Spleen (tissue), 11 donors: ENCODE measurements at regions not wholly inside any gene's neighbourhood (a gene's known extent, or its start where the extent isn't known, plus 50 kb on each side); places are given as distances from the start of the nearest gene placed in this dataset.

Experiments used
- DNase-seq: peaks from one replicate; pipeline ENCODE4 v3.0.0-alpha.2; 2020
- H3K27ac ChIP-seq, 8 donors: fragments of 200-600 bp; sonication (generic) in 7 of 8; 1 replicate in 4 of 8; 2 replicates in 4 of 8; pipeline versions ENCODE4 v1.5.0 to v1.8.0; 2016 to 2021; ENCODE audit warnings: inconsistent platforms in 4 of 8, mild to moderate bottlenecking in 4 of 8, moderate library complexity in 1 of 8
- H3K27me3 ChIP-seq, 7 donors: fragments of 200-600 bp; sonication (generic) in 6 of 7; replicated peaks in 1 of 7; 1 replicate in 4 of 7; 2 replicates in 3 of 7; pipeline versions ENCODE4 v1.5.0 to v1.8.0; 2016 to 2021; ENCODE audit warnings: inconsistent platforms in 3 of 7, mild to moderate bottlenecking in 1 of 7
- H3K36me3 ChIP-seq, 6 donors: fragments of 200-600 bp; sonication (generic) in 5 of 6; 1 replicate in 4 of 6; 2 replicates in 2 of 6; pipeline versions ENCODE4 v1.5.0 to v1.8.0; 2016 to 2021; ENCODE audit warnings: inconsistent platforms in 2 of 6
- H3K4me1 ChIP-seq, 6 donors: fragments of 200-600 bp; sonication (generic) in 5 of 6; 1 replicate in 3 of 6; 2 replicates in 3 of 6; pipeline versions ENCODE4 v1.5.0 to v1.8.0; 2016 to 2021; ENCODE audit warnings: inconsistent platforms in 3 of 6
- H3K4me3 ChIP-seq, 8 donors: fragments of 200-600 bp; sonication (generic) in 7 of 8; 1 replicate in 4 of 8; 2 replicates in 4 of 8; pipeline versions ENCODE4 v1.5.0 to v1.8.0; 2016 to 2021; ENCODE audit warnings: inconsistent platforms in 4 of 8, mild to moderate bottlenecking in 4 of 8, moderate library complexity in 2 of 8
- H3K9me3 ChIP-seq, 8 donors: fragments of 200-600 bp; sonication (generic) in 7 of 8; 1 replicate in 4 of 8; 2 replicates in 4 of 8; pipeline versions ENCODE4 v1.5.0 to v1.8.0; 2016 to 2021; ENCODE audit warnings: inconsistent platforms in 4 of 8
- CTCF ChIP-seq, 11 experiments: fragments of 200-600 bp in 7 of 11; fragments of 450-650 bp in 4 of 11; sonication (generic) in 4 of 11; IDR thresholded peaks in 8 of 11; conservative IDR thresholded peaks in 3 of 11; 1 replicate in 7 of 11; 2 replicates in 4 of 11; pipeline versions ENCODE4 v1.4.0 to v1.8.0; 2016 to 2021; ENCODE audit warnings: antibody characterized with exemption in 11 of 11, inconsistent platforms in 4 of 11, mild to moderate bottlenecking in 1 of 11
- POLR2A ChIP-seq, 3 donors: fragments of 450-650 bp; IDR thresholded peaks; one replicate each; pipeline ENCODE4 v1.5.1; 2017; ENCODE audit warnings: antibody characterized with exemption in 3 of 3, mild to moderate bottlenecking in 1 of 3
- POLR2AphosphoS5 ChIP-seq, 3 donors: sonication (generic); formaldehyde crosslinking; IDR thresholded peaks; one replicate each; pipeline ENCODE4 v1.5.1; 2017; ENCODE audit warnings: antibody characterized with exemption in 3 of 3
- whole genome bisulfite sequencing, 5 donors: extraction: QIAGEN DNeasy Blood & Tissue Kit in 3 of 5; methylation state at CpG; one replicate each; pipeline versions ENCODE4 v1.1.5 to v1.1.7; 2013 to 2018; 5-methylcytosine and 5-hydroxymethylcytosine counted together
- intact Hi-C: fragments of 100-400 bp; cut with DNase I; formaldehyde crosslinking; loops from one replicate; pipeline ENCODE4 v1.15.0; 2023; ENCODE audit warnings: low total_unique reads
- donor health status: healthy with polysubstance abuse.
- donor health status: DM: no; HTN: no; CAD: no; lungs with moderate emphysema.
- donor health status: DM: no; HTN: no; CAD: no.
- donor health status: Bipolar disorder and iron deficiency.
- donor health status: healthy.
- donor health status: DM: no; HTN: no; CAD: no.
- donor health status: DM: yes; HTN: yes; CAD: no.

GRCh38 chr12:114993165-114993564 is 309.2 kb upstream of the TBX3 start:
- no peak for DNase-seq
- H3K9me3 ChIP-seq: peaks cover 0 to 20% (median 11%) of the 10 kb centered on the region in 8 donors
- H3K4me3 ChIP-seq: no peak overlapping the region
- H3K27me3 ChIP-seq: no peaks in the 10 kb centered on the region
- WGBS, 5 donors: 71 to 78% (median 75%) methylated on average over 3 of the region's 3 CpGs
- TF ChIP-seq POLR2A (IDR thresholded peaks at IDR 0.05): no peak
- TF ChIP-seq POLR2AphosphoS5 (IDR thresholded peaks at IDR 0.05): no peak
- no peak for TF ChIP-seq CTCF (IDR thresholded peaks at IDR 0.05 in 8 of 11, conservative IDR thresholded peaks at IDR 0.05 in 3 of 11)
- H3K27ac ChIP-seq: no peak overlapping the region
- H3K4me1 ChIP-seq: no peaks in the 10 kb centered on the region
- intact Hi-C loops: no loop called here
- H3K36me3 ChIP-seq: no peaks in the 10 kb centered on the region

GRCh38 chr12:114992443-114992842 is 308.5 kb upstream of the TBX3 start:
- Histone ChIP-seq H3K36me3 (no peaks in the 10 kb centered on the region), H3K27ac (no peak overlapping the region), H3K4me1 (no peaks in the 10 kb centered on the region), H3K27me3 (no peaks in the 10 kb centered on the region), H3K4me3 (no peak overlapping the region), H3K9me3 (peaks cover 0 to 22% (median 11%) of the 10 kb centered on the region in 8 donors)
- WGBS, 5 donors: 68 to 82% (median 76%) methylated on average over 1 of the region's 1 CpG
- no peak for TF ChIP-seq POLR2A (IDR thresholded peaks at IDR 0.05)
- TF ChIP-seq POLR2AphosphoS5 (IDR thresholded peaks at IDR 0.05): no peak
- no peak for TF ChIP-seq CTCF (IDR thresholded peaks at IDR 0.05 in 8 of 11, conservative IDR thresholded peaks at IDR 0.05 in 3 of 11)
- intact Hi-C loops: no loop called here
- no peak for DNase-seq

GRCh38 chr12:114990381-114990780 is 306.4 kb upstream of the TBX3 start:
- Histone ChIP-seq H3K4me1 (no peaks in the 10 kb centered on the region), H3K4me3 (no peak overlapping the region), H3K36me3 (no peaks in the 10 kb centered on the region), H3K9me3 (peaks cover 0 to 19% (median under 1%) of the 10 kb centered on the region in 8 donors), H3K27me3 (no peaks in the 10 kb centered on the region), H3K27ac (no peak overlapping the region)
- intact Hi-C loops: no loop called here
- 77 to 95% (median 90%) methylated on average over 4 of the region's 4 CpGs for WGBS, 5 donors
- no peak for DNase-seq
- TF ChIP-seq POLR2A (IDR thresholded peaks at IDR 0.05) (no peak), CTCF (IDR thresholded peaks at IDR 0.05 in 8 of 11, conservative IDR thresholded peaks at IDR 0.05 in 3 of 11) (no peak), POLR2AphosphoS5 (IDR thresholded peaks at IDR 0.05) (no peak)

GRCh38 chr12:114986849-114987248 is 302.9 kb upstream of the TBX3 start:
- no peaks in the 10 kb centered on the region for H3K4me1 ChIP-seq
- WGBS, 5 donors: 77 to 100% (median 95%) methylated on average over 1 of the region's 1 CpG
- DNase-seq: no peak
- H3K27me3 ChIP-seq: no peaks in the 10 kb centered on the region
- H3K27ac ChIP-seq: no peak overlapping the region
- H3K36me3 ChIP-seq: no peaks in the 10 kb centered on the region
- no peak for TF ChIP-seq CTCF (IDR thresholded peaks at IDR 0.05 in 8 of 11, conservative IDR thresholded peaks at IDR 0.05 in 3 of 11)
- TF ChIP-seq POLR2A (IDR thresholded peaks at IDR 0.05): no peak
- no peak for TF ChIP-seq POLR2AphosphoS5 (IDR thresholded peaks at IDR 0.05)
- intact Hi-C loops: no loop called here
- H3K9me3 ChIP-seq: peaks cover 0 to 22% (median 0%) of the 10 kb centered on the region in 8 donors
- H3K4me3 ChIP-seq: no peak overlapping the region
